ENCODE measurements at regions not wholly inside any gene's neighbourhood (a gene's known extent, or its start where the extent isn't known, plus 50 kb on each side); places are given as distances from the start of the nearest gene placed in this dataset.

GRCh38 chr11:87394924-87395323, 357.2 kb downstream of the TMEM135 start:
- TF ChIP-seq CTCF (IDR thresholded peaks at IDR 0.05): no peak
- TF ChIP-seq POLR2A (IDR thresholded peaks at IDR 0.05): no peak
